CD4-positive, alpha-beta T cell treated with Interleukin-4 for 1 hour (primary cell): ENCODE measurements at regions not wholly inside any gene's neighbourhood (a gene's known extent, or its start where the extent isn't known, plus 50 kb on each side); places are given as distances from the start of the nearest gene placed in this dataset.
A peak's percentile ranks its signal among the peaks of the same experiment; 100 is the strongest.
"Not testable (repeated sequence)": the region's sequence is repeated elsewhere in the genome, so short reads cannot be mapped to it uniquely, and the experiment has no call there.

ENCODE experiments used
- DNase-seq, 2 donors: peaks; one replicate each; pipeline ENCODE4 v3.0.0-alpha.2; 2020 to 2022

DNA sequence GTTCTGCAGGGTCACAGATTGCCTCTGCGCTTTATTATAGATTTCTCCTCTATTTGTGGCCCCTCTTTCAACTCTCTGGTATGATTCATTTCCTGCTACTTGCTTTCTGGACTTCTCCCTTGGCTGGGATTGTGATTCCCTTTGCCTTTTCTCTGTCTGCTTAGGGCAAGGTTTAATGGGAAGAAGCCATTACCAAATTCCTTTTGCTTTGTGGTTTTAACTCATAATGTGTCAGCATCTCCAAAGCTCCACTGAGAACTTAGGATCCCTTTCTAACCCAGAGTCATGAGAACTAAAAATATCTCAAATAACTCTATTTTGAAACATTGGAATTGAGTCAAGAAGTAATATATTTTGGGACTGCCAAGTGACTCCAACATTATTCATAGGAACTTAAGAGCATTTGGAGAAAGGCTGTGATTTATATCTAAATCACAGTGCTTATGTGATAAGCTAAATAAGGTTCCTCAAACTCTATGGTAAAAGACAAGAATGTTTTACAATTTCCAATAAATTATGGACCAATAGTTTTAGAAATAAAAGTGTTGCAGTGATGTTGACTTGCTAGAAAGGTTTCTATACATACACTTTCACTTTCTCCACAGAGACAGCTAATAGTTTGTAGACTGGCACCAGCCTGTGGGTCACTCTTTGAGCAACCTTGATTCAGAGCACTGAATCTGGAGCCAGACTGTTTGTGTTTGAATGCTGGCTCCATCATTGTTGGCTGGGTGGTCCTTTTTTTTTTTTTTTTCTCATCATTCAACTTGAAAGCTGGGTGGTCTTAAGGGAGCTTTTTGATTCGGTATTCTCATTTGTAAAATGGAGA, 93.9 kb downstream of the DACT1 start:
- DNase-seq = no peak

DNA sequence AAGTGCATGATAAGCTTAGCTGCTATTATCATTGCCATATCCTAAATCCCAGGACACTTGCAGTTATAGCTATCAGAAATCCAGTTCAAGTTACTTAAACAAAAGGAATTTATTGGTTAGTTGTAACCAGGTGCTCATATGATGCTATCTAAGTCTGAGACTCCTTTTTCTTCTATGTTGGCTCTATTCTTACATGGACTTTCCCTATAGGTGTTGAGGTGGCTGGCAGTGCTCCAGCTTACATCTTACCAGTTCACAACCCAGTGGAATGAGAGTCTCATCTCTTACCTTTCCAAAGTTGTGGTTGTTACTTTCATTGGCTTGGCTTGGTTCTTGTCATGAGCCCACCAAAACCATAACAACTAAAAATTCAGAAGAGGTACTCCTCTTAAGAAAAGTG, 94.6 kb downstream of the DACT1 start:
- DNase-seq = no peak

DNA sequence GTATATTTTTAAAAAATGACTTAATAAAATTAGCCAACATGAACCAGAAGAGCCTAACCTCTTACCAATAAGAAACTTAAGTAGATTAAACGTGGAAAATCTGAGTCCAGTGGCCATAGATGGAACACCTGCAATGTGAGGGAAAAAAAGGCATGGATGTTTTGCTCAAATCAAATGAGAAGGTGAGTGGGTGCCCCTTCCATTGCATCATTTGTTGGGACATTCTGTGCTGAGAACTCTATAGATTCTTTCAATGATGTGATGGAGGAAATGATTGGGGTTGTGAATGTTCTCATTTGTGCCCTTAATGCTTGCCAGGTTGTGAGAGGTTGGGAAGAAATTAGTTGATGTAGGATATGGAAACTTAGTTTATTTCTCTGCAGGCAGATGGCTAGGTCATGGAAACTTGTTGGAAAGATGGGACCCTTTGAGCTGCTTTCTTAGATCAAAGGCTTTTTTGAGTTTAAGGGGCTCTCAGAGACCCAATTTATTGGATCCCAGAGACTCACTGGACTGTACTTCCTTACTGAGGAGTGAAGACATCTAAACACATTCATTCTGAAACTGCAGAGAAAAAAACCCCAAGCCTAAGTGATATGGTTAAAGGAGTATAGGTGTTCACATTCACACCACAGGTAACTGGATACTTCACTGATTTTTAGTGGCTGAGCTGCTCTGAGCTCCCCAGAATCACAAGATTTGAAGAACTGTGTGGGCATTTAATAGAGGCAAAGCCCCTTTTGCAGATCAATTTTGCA, 95.9 kb downstream of the DACT1 start:
- no peak for DNase-seq

DNA sequence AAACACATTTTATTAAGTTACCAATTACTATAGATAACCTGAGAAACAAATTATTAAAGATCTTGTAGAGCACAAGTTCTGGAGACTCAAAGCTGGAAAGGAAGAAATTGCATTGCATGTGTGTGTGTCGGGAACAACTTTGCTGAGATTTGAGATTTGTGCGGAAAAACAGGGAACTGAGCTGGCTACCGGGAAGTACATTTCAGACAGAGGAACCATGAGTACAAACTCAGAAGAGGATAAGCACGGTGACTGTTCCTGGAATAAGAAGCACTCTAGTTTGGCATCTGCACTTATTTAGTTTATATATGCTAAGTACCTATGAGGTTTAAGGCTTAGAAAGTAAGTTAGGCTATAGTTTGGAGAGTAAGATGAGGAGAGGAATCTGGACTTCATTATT, 97.8 kb downstream of the DACT1 start:
- no peak for DNase-seq

DNA sequence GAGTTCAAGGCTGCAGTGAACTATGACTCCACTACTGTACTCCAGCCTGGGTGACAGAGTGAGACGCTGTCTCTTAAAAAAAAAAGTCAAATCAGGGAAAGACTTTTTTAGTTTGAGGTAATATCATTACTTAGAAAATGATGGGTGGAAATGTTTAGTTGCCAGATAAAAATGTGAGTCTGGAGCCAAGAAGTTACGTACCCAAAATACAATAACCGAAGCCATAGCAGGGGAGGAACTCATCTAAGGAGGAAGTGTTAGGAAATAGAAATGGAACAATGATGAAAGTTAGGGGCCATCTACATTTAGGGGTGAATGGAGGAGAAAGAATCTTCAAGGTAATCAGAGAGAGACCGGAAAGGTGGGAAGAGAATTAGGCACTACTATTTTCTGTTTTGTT, 98.8 kb downstream of the DACT1 start:
- no peak for DNase-seq

DNA sequence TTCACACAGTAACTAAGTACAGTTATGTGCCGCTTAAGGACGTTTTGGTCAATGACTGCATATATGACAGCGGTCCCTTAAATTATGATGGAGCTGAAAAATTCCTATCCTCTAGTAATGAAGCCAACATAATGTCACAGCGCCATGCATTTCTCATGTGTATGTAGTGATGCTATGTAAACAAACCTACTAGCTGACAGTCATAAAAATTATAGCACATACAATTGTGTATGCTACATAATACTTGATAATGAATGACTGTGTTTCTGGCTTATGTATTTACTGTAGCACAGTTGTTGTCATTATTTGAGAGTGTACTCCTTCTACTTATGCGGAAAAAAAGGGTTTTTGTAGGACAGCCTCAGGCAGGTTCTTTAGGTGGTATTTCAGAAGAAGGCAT, 99.7 kb downstream of the DACT1 start:
- no peak for DNase-seq

DNA sequence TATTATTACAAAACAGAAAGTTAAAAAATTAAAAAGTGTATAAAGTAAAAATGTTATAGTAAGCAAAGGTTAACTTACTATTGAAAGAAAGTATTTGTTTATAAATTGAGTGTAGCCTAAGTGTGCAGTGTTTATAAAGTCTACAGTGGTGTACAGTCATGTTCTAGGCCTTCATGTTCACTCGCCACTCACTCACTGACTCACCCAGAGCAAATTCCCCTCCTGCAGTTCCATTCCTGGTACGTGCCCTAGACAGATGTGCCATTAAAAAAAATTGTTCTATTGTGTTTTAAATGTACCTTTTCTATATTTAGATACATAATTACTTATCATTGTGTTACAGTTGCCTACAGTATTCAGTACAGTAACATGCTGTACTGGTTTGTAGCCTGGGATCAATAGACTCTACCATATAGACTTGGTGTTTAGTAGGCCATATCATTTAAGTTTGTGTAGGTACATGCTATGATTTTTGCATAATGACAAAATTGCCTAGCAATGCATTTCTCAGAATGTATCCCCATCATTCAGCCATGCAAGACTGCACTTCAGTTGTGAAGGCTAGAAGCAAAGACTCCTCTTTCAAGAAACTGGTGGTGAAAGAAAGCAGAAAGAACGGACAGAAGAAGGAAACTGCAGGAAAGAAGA, 100.6 kb downstream of the DACT1 start:
- DNase-seq = no peak

DNA sequence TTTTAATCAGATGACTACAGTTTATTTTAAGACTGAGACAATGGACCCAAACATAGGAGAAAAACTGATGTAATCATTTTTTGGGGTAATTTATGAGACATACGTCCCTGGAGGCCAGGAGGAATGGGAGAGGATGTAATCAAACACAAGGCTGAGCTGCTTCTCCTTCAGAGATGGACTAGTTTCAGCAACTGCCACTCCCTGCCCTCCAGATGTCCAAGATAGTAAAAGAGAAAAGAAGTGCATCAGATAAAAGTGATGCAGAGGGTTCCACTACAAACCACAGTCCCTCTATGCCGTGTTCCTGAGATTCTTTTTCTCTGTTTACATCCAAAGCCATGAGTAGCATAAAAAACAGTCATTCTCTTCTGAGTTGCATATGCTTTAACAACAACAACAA, 101.1 kb downstream of the DACT1 start:
- DNase-seq = no peak

DNA sequence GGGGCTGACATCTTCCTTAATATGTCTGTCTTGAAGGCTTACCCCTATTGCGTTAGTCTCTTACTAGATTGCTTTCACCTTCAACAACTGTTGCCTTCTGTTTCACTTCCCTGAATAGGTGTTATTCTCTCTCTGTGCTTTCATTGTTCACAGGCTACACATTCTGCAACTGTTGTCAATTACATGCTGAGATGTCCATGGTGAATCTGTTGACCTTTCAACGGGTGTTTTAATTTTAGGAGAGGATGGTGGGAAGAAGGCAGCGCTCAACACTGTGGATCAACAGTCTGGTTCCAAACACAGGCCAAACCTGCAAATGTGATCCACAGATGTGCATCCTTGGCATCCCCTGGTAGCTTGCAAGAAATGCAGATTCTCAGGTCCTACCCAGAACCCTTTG, 101.9 kb downstream of the DACT1 start:
- no peak for DNase-seq

DNA sequence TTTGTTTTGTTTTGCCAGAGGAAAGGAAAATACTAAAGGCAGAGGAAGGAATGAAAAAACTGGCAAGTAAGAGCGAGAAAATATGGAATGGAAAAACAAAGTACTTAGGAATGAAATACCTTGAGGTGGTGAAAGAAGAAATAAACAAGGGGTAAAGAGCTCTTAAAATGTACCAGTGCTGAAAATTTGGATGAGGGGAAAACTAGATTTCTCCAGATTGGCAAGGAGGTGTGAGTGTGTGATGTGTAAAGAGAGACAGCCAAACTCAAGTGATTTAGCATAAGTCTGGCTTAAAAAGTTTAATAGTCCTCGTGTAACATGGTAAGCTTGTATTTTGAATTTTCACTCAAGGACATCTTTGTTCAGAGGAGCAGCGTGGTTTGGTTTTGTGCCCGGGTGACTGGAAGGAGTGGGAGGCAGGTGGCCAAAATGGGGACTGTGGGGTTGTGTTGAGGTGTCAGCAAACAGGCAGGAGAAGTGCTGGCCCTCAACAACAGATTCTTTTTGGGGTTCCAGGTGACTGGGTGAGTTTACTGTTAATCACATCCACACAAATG, 102.7 kb downstream of the DACT1 start:
- DNase-seq = no peak

DNA sequence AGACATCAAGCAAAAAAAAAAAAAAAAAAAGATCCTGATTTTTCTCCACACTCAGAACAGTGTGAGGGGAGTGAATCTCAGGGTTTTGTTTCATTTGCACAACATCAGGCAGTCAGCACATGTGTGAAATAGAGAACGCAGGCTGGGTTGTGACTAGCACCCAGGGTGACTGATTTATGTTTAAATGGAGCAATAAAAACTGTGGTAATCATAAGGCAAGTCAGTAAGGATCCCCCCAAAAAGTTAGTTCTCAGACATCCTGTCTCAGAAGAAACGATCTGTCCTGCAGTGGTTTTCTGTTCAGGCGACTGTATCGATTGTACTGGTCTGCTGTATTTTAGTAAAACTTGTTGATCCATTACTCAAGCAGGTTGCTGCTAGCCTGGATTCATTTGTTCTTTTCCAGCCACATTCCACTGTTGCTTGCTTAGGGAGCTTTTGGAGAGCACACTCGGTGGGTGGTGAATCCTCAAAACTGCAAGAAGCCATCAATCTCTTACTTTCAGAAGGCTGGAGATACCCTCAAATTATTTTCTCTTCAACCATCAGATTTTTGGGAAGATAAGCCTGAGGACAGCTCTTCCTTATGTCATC, 107.1 kb downstream of the DACT1 start:
- DNase-seq = no peak

DNA sequence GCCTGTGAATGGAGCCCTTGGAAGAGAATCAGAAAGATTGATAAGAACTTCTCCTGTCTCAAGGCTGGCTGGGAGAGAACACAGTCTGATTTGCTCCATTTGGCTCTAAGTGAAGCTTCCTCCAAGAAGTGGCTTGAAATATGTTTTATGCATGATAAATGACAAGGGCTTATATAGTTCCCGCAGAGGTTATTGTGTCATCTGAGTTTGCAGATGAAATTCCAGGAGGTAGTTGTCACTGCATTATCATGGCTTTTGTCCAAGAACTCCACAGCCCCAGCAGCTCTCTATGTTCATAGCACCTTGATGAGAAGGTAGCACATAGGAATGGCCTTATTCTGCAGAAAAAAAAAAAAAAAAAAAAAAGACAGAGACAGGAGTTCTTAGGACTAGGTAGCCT, 108.5 kb downstream of the DACT1 start:
- DNase-seq = no peak

DNA sequence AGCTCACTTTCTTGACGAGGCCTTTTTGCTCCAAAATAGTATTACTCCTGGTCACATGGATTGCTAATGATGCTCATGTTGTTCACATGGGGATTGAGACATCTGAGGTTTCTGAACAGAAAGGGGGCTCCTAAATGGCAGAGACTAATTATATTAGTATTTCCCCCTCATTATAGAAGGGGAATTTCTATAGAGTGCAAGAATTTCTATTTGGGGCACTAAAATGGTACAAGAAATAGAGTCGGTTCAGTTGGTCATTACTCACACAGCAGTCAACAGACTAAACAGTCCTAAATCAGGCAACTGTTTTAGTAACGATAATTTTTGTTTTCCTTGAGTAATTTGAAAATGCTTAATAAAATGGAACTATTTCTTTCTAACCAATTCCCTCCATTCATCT, 108.9 kb downstream of the DACT1 start:
- no peak for DNase-seq

DNA sequence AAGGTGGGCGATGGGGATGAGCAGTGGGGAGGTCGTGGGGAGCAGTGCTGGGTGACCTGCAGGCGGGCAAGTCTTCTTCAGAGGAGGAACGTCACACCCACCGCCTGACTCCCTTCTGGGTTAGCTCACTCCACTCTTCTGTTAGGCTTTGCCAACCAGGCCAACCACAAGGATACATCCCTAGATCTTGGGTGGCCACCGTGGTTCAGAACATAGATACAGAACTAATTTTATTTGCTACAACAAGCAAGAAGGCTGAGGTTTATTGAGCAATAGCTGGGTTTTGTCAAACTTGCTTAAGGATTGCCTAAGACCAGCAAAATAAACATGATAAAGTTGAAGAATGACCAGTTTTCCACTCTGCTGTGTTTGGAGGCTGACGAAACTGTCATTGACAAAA, 109.4 kb downstream of the DACT1 start:
- no peak for DNase-seq

DNA sequence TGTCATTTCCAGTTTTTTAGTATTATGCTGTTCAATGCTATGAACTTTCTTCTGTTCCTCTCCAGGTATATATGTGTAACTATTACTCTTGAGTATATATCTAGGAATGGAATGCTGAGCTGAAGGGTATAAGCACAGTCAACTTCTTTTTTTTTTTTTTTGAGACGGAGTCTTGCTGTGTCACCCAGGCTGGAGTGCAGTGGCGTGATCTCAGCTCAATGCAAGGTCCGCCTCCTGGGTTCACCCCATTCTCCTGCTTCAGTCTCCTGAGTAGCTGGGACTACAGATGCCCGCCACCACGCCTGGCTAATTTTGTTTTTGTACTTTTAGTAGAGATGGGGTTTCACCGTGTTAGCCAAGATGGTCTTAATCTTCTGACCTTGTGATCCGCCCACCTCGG, 110.5 kb downstream of the DACT1 start:
- DNase-seq = not testable (repeated sequence)

DNA sequence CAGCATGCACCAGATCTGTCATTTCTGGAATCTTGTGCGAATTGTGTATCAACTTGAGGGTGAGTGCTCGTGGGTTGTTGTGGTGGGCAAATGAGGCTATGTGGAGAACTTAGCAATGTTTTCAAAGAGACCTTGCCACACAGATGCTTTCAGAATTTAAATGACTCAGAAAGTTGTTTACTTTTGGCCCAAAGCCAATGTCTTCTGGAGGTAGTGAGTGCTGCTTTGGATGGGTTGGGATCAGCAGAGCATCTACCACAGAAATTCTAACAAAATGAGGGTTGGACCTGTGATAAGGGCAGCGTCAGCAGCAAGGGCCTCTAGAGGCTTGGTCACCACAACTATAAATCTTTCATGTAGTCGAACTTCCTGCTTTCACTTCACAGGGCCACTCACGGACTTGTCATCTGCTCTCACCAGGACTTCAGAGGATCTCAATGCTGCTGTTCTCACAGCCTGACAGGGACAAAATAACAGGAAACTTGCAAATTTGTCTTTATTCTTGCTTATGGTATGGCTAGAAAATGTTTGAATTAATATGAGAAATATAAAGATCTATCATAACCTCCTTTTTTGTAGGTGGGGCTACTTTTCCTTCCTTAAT, 111.4 kb downstream of the DACT1 start:
- peak; percentile 7 to 39 for DNase-seq

DNA sequence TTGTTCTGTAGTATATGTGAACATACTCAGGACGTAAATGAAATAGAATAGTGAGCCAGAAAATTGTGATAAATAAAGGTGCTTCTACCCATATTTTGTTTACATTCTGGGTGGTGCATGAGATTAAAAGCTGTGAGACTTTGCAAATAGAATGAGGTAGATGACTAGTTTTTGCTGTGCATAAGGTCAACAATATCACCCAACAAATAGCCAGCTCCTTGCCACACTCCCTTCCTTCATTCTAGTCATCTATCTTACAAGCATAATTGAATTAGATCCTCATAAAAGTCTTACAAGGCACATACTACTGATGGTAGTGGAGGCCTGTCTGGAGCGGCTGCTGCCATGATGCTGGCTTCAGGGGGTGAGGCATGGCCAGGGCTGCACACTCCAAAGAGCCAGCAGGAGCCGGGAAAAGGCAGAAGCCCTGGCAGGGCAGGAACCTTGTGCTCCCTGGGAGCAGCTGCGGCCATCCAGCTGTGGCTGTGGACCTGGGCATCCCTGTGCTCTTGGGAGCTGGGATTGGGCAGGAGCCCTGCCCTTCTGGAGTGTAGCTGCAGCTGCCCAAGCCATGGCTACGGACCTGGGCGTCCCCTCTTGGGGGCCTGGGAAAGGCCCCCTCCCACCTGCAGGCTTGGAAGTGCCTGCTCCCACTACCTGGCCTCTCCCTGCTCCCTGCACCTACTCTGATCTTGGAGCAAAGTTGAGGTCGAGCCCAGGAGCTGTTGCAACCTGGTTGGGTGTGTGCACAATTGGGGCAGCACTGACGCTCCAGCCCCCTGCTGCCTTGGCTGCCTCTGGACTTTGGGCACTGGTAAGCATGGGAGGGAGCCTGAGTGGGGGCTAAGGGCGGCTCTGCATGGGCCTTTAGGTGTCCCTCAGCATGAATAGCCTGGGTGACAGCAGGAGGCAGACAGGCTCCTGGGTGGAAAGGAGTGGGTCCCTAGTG, 112.8 kb downstream of the DACT1 start:
- DNase-seq = no peak

DNA sequence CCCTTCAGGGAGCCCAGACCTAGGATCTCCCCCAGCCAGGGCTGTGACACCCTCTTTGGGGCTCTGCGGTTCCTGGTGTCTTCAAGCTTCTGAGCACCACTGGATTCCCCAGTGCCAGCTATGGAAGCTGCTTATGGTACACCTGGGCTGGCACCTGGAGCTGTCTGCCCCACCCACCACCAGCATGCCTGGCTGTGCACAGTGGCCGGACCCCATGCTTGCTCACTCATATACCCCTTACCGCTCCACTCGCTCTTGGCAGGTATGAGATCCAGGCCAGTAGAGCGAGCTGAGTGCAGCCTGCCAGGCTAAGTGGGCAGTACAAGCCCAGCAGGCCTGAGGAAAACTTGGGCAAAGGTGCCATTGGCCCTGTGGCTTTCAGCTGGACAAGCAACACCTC, 114.0 kb downstream of the DACT1 start:
- DNase-seq = no peak

DNA sequence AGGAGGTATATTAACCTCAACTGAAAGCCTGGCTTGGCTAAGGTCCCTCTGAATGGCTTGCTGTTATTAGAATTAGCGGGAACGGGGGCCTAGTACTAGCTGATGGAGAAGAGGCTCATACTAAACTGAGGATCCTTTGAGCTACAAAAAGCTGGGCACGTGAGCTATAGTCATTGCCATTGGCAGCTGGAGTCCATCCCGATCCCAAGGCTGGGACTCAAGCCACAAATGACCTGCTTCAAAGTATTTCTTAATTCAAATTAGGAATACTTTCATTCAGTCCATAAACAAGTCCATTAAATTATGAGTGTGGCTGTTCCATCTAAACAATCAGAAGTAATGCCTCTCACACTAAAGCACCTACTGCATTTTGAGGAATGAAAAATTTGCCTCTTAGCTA, 114.5 kb downstream of the DACT1 start:
- DNase-seq = no peak

DNA sequence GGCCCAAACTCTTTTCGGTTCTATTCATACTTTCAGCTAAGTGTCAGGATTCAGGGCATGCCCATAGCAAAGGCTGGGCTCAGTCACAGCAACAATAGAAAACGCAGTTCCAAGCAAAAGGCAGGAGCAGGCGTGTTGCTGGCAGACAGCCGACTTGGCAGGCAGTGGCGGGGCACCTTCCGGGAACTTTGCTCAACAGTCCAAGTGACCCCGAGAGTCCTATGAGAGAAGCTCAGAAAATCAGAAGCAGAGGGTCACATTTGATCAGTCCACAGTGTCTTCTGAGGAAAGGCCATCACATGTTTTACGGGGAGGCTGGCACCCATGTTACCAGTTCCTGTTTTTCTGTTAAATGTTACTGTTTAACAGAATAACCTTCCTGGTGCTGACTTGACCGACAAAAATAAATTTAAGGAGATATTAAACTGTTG, 115.0 kb downstream of the DACT1 start:
- DNase-seq = peak; percentile 2 to 42
